ENCODE measurements at regions not wholly inside any gene's neighbourhood (a gene's known extent, or its start where the extent isn't known, plus 50 kb on each side); places are given as distances from the start of the nearest gene placed in this dataset.

- Mint-ChIP-seq H3K4me3 (no peak overlapping the region), H3K9me3 (no peaks in the 10 kb centered on the region), H3K36me3 (no peaks in the 10 kb centered on the region), H3K4me1 (no peaks in the 10 kb centered on the region), H3K27ac (no peak overlapping the region), H3K27me3 (no peaks in the 10 kb centered on the region)
Observed at GRCh38 chr6:97663252-97663651, 380.2 kb upstream of the MMS22L start.

- no peaks in the 10 kb centered on the region for H3K9me3 Mint-ChIP-seq
- H3K4me1 Mint-ChIP-seq = no peaks in the 10 kb centered on the region
- no peaks in the 10 kb centered on the region for H3K27me3 Mint-ChIP-seq
- no peak overlapping the region for H3K4me3 Mint-ChIP-seq
- H3K36me3 Mint-ChIP-seq = no peaks in the 10 kb centered on the region
- no peak overlapping the region for H3K27ac Mint-ChIP-seq
Observed at GRCh38 chr6:97665446-97665845, 382.4 kb upstream of the MMS22L start.

- Mint-ChIP-seq H3K4me3 (no peak overlapping the region), H3K36me3 (no peaks in the 10 kb centered on the region), H3K27me3 (no peaks in the 10 kb centered on the region), H3K27ac (no peak overlapping the region), H3K9me3 (no peaks in the 10 kb centered on the region), H3K4me1 (no peaks in the 10 kb centered on the region)
Observed at GRCh38 chr6:97666889-97667288, 383.9 kb upstream of the MMS22L start.

- Mint-ChIP-seq H3K9me3 (no peaks in the 10 kb centered on the region), H3K27ac (no peak overlapping the region), H3K27me3 (no peaks in the 10 kb centered on the region), H3K4me1 (peaks cover 0 to 1% (median 0%) of the 10 kb centered on the region in 3 donors), H3K36me3 (no peaks in the 10 kb centered on the region), H3K4me3 (no peak overlapping the region)
Observed at GRCh38 chr6:97668716-97669115, 385.7 kb upstream of the MMS22L start.

GRCh38 chr6:97669191-97670031 lies 386.4 kb upstream of the MMS22L start:
- Mint-ChIP-seq H3K4me1 (peaks cover 0 to 1% (median 0%) of the 10 kb centered on the region in 3 donors), H3K27me3 (no peaks in the 10 kb centered on the region), H3K27ac (no peak overlapping the region), H3K4me3 (no peak overlapping the region), H3K9me3 (no peaks in the 10 kb centered on the region), H3K36me3 (no peaks in the 10 kb centered on the region)

- Mint-ChIP-seq H3K27me3 (no peaks in the 10 kb centered on the region), H3K4me3 (no peak overlapping the region), H3K36me3 (no peaks in the 10 kb centered on the region), H3K4me1 (peaks cover 0 to 1% (median 0%) of the 10 kb centered on the region in 3 donors), H3K9me3 (no peaks in the 10 kb centered on the region), H3K27ac (no peak overlapping the region)
Observed at GRCh38 chr6:97674802-97675201, 391.8 kb upstream of the MMS22L start.

GRCh38 chr6:97677626-97678025 lies 394.6 kb upstream of the MMS22L start:
- Mint-ChIP-seq H3K27me3 (no peaks in the 10 kb centered on the region), H3K9me3 (peaks cover 0 to 2% (median 0%) of the 10 kb centered on the region in 3 donors), H3K4me3 (no peak overlapping the region), H3K27ac (no peak overlapping the region), H3K4me1 (peaks cover 0 to 1% (median 0%) of the 10 kb centered on the region in 3 donors), H3K36me3 (peaks cover 3% of the 10 kb centered on the region)

- Mint-ChIP-seq H3K27me3 (no peaks in the 10 kb centered on the region), H3K9me3 (no peaks in the 10 kb centered on the region), H3K4me1 (peaks cover 0 to 4% (median 0%) of the 10 kb centered on the region in 3 donors), H3K27ac (no peak overlapping the region), H3K4me3 (no peak overlapping the region), H3K36me3 (no peaks in the 10 kb centered on the region)
Observed at GRCh38 chr6:97687916-97688315, 404.9 kb upstream of the MMS22L start.

- H3K9me3 Mint-ChIP-seq = no peaks in the 10 kb centered on the region
- H3K4me1 Mint-ChIP-seq = no peaks in the 10 kb centered on the region
- H3K27me3 Mint-ChIP-seq = no peaks in the 10 kb centered on the region
- H3K27ac Mint-ChIP-seq = no peak overlapping the region
- H3K4me3 Mint-ChIP-seq = no peak overlapping the region
- no peaks in the 10 kb centered on the region for H3K36me3 Mint-ChIP-seq
Observed at GRCh38 chr6:97689078-97689754, 406.2 kb upstream of the MMS22L start.

- Mint-ChIP-seq H3K9me3 (no peaks in the 10 kb centered on the region), H3K27me3 (no peaks in the 10 kb centered on the region), H3K4me3 (no peak overlapping the region), H3K36me3 (no peaks in the 10 kb centered on the region), H3K4me1 (no peaks in the 10 kb centered on the region), H3K27ac (no peak overlapping the region)
Observed at GRCh38 chr6:97697456-97697855, 414.4 kb upstream of the MMS22L start.

GRCh38 chr6:97701801-97702200 lies 418.8 kb upstream of the MMS22L start:
- no peak overlapping the region for H3K27ac Mint-ChIP-seq
- H3K4me3 Mint-ChIP-seq = no peak overlapping the region
- no peaks in the 10 kb centered on the region for H3K9me3 Mint-ChIP-seq
- H3K4me1 Mint-ChIP-seq = no peaks in the 10 kb centered on the region
- no peaks in the 10 kb centered on the region for H3K36me3 Mint-ChIP-seq
- no peaks in the 10 kb centered on the region for H3K27me3 Mint-ChIP-seq

- no peaks in the 10 kb centered on the region for H3K27me3 Mint-ChIP-seq
- no peak overlapping the region for H3K27ac Mint-ChIP-seq
- H3K4me3 Mint-ChIP-seq = no peak overlapping the region
- H3K36me3 Mint-ChIP-seq = no peaks in the 10 kb centered on the region
- no peaks in the 10 kb centered on the region for H3K9me3 Mint-ChIP-seq
- H3K4me1 Mint-ChIP-seq = no peaks in the 10 kb centered on the region
Observed at GRCh38 chr6:97702248-97702647, 419.2 kb upstream of the MMS22L start.

GRCh38 chr6:97703661-97704060 lies 420.6 kb upstream of the MMS22L start:
- no peaks in the 10 kb centered on the region for H3K9me3 Mint-ChIP-seq
- no peaks in the 10 kb centered on the region for H3K4me1 Mint-ChIP-seq
- no peaks in the 10 kb centered on the region for H3K27me3 Mint-ChIP-seq
- no peak overlapping the region for H3K27ac Mint-ChIP-seq
- no peak overlapping the region for H3K4me3 Mint-ChIP-seq
- H3K36me3 Mint-ChIP-seq = no peaks in the 10 kb centered on the region

GRCh38 chr6:97705568-97705967 lies 422.6 kb upstream of the MMS22L start:
- Mint-ChIP-seq H3K4me1 (no peaks in the 10 kb centered on the region), H3K27ac (no peak overlapping the region), H3K4me3 (no peak overlapping the region), H3K9me3 (no peaks in the 10 kb centered on the region), H3K27me3 (no peaks in the 10 kb centered on the region), H3K36me3 (no peaks in the 10 kb centered on the region)

GRCh38 chr6:97712751-97713150 lies 429.7 kb upstream of the MMS22L start:
- Mint-ChIP-seq H3K9me3 (peaks cover 0 to 3% (median 3%) of the 10 kb centered on the region in 3 donors), H3K4me1 (no peaks in the 10 kb centered on the region), H3K36me3 (no peaks in the 10 kb centered on the region), H3K27ac (no peak overlapping the region), H3K4me3 (no peak overlapping the region), H3K27me3 (no peaks in the 10 kb centered on the region)

- Mint-ChIP-seq H3K4me1 (no peaks in the 10 kb centered on the region), H3K9me3 (peaks cover 0 to 3% (median 3%) of the 10 kb centered on the region in 3 donors), H3K36me3 (no peaks in the 10 kb centered on the region), H3K4me3 (no peak overlapping the region), H3K27ac (no peak overlapping the region), H3K27me3 (no peaks in the 10 kb centered on the region)
Observed at GRCh38 chr6:97714772-97715171, 431.8 kb upstream of the MMS22L start.
